Osteoblast (primary cell): ENCODE measurements at regions not wholly inside any gene's neighbourhood (a gene's known extent, or its start where the extent isn't known, plus 50 kb on each side); places are given as distances from the start of the nearest gene placed in this dataset.

Experiments used
- DNase-seq: peaks from one replicate; pipeline ENCODE4 v3.0.0; 2011; ENCODE audit warnings: low spot score, mixed read lengths; ENCODE audit not compliant: insufficient read length; ENCODE audit errors: missing footprints
- H2AFZ ChIP-seq: 2 replicates; pipeline ENCODE4 v1.6.0; 2011; ENCODE audit warnings: mild to moderate bottlenecking, low read length
- H3K27ac ChIP-seq: 2 replicates; pipeline ENCODE4 v1.5.1; 2011; ENCODE audit warnings: mild to moderate bottlenecking, low read depth, low read length, moderate library complexity
- H3K27me3 ChIP-seq: 2 replicates; pipeline ENCODE4 v1.6.0; 2012; ENCODE audit warnings: mild to moderate bottlenecking, control low read depth, inconsistent platforms, low read length, moderate library complexity; ENCODE audit not compliant: insufficient read depth
- H3K36me3 ChIP-seq: 2 replicates; pipeline ENCODE4 v1.5.1; 2011; ENCODE audit warnings: mild to moderate bottlenecking, low read length, control low read depth, moderate library complexity; ENCODE audit not compliant: insufficient read depth
- H3K4me1 ChIP-seq: 2 replicates; pipeline ENCODE4 v1.5.1; 2011; ENCODE audit warnings: mild to moderate bottlenecking, low read length, control low read depth, moderate library complexity; ENCODE audit not compliant: insufficient read depth
- H3K4me2 ChIP-seq: 2 replicates; pipeline ENCODE4 v1.6.0; 2011; ENCODE audit warnings: mild to moderate bottlenecking, low read length; ENCODE audit not compliant: insufficient read depth
- H3K4me3 ChIP-seq: fragments of 200-600 bp; sonication (generic); 3 replicates; pipeline ENCODE4 v1.5.1; 2012; ENCODE audit warnings: mild to moderate bottlenecking, low read length, inconsistent platforms; ENCODE audit not compliant: insufficient read depth
- H3K79me2 ChIP-seq: 2 replicates; pipeline ENCODE4 v1.6.0; 2012; ENCODE audit warnings: mild to moderate bottlenecking, low read length, control low read depth, inconsistent platforms; ENCODE audit not compliant: insufficient read depth
- H3K9me3 ChIP-seq: 2 replicates; pipeline ENCODE4 v1.5.1; 2011; ENCODE audit warnings: low read depth, low read length, control low read depth
- H4K20me1 ChIP-seq: 2 replicates; pipeline ENCODE4 v1.6.0; 2012; ENCODE audit warnings: mild to moderate bottlenecking, low read length, control low read depth; ENCODE audit not compliant: insufficient read depth
- CTCF ChIP-seq: IDR thresholded peaks from 2 replicates; pipeline ENCODE4 v1.5.1; 2011; ENCODE audit warnings: mild to moderate bottlenecking, low read depth, low read length, moderate library complexity; ENCODE audit errors: extremely low read depth

GRCh38 chr10:43846187-43846680 is 197.6 kb upstream of the ZNF32 start:
- Histone ChIP-seq H2AFZ (peak overlapping the region; percentile 69), H3K4me3 (peak overlapping the region; percentile 55), H3K4me2 (peak overlapping the region; percentile 65), H3K9me3 (no peaks in the 10 kb centered on the region), H4K20me1 (no peaks in the 10 kb centered on the region), H3K36me3 (no peaks in the 10 kb centered on the region), H3K4me1 (peaks cover 43% of the 10 kb centered on the region), H3K79me2 (no peaks in the 10 kb centered on the region), H3K27ac (peak overlapping the region; percentile 79), H3K27me3 (no peaks in the 10 kb centered on the region)
- DNase-seq: no peak
- peak; percentile 37 for TF ChIP-seq CTCF

- no peak for TF ChIP-seq CTCF
- DNase-seq: no peak
- no peaks in the 10 kb centered on the region for H3K79me2 ChIP-seq
- no peak overlapping the region for H3K4me3 ChIP-seq
- H3K4me2 ChIP-seq: peak overlapping the region; percentile 65
- H3K4me1 ChIP-seq: peaks cover 43% of the 10 kb centered on the region
- H3K27me3 ChIP-seq: no peaks in the 10 kb centered on the region
- H2AFZ ChIP-seq: no peak overlapping the region
- H3K27ac ChIP-seq: peak overlapping the region; percentile 79
- no peaks in the 10 kb centered on the region for H4K20me1 ChIP-seq
- H3K9me3 ChIP-seq: no peaks in the 10 kb centered on the region
- H3K36me3 ChIP-seq: no peaks in the 10 kb centered on the region
Measured at GRCh38 chr10:43845121-43845520, 196.4 kb upstream of the ZNF32 start.

GRCh38 chr10:43844221-43844620 is 195.5 kb upstream of the ZNF32 start:
- no peak for DNase-seq
- Histone ChIP-seq H3K79me2 (no peaks in the 10 kb centered on the region), H3K36me3 (no peaks in the 10 kb centered on the region), H3K9me3 (no peaks in the 10 kb centered on the region), H3K4me1 (peaks cover 43% of the 10 kb centered on the region), H3K27ac (peak overlapping the region; percentile 81), H4K20me1 (no peaks in the 10 kb centered on the region), H3K27me3 (no peaks in the 10 kb centered on the region), H3K4me3 (no peak overlapping the region), H2AFZ (no peak overlapping the region), H3K4me2 (peak overlapping the region; percentile 46)
- no peak for TF ChIP-seq CTCF

- H4K20me1 ChIP-seq: no peaks in the 10 kb centered on the region
- H3K4me3 ChIP-seq: peak overlapping the region; percentile 5
- H3K27ac ChIP-seq: peak overlapping the region; percentile 81
- TF ChIP-seq CTCF: no peak
- H3K36me3 ChIP-seq: no peaks in the 10 kb centered on the region
- peak overlapping the region; percentile 46 for H3K4me2 ChIP-seq
- no peaks in the 10 kb centered on the region for H3K9me3 ChIP-seq
- peak overlapping the region; percentile 25 for H2AFZ ChIP-seq
- peak; percentile 79 for DNase-seq
- no peaks in the 10 kb centered on the region for H3K27me3 ChIP-seq
- H3K4me1 ChIP-seq: peaks cover 43% of the 10 kb centered on the region
- H3K79me2 ChIP-seq: no peaks in the 10 kb centered on the region
Measured at GRCh38 chr10:43843321-43844101, 194.8 kb upstream of the ZNF32 start.
